DND-41 (cell line): ENCODE measurements at regions not wholly inside any gene's neighbourhood (a gene's known extent, or its start where the extent isn't known, plus 50 kb on each side); places are given as distances from the start of the nearest gene placed in this dataset.

Source experiments
- ATAC-seq: fragments of 200-7000 bp; cut with Tn5 transposase; 3 replicates; pipeline ENCODE4 v1.9.1; 2021; ENCODE audit warnings: low read depth; ENCODE audit not compliant: insufficient read depth
- DNase-seq: peaks from one replicate; pipeline ENCODE4 v3.0.0-alpha.2; 2020
- H2AFZ ChIP-seq: 2 replicates; pipeline ENCODE4 v1.6.0; 2012; ENCODE audit warnings: low read depth, low read length
- H3K27ac ChIP-seq: 2 replicates; pipeline ENCODE4 v1.5.1; 2012; ENCODE audit warnings: low read length, inconsistent platforms
- H3K27me3 ChIP-seq: fragments of 200-600 bp; sonication (generic); 2 replicates; pipeline ENCODE4 v1.6.0; 2012; ENCODE audit warnings: low read length, mild to moderate bottlenecking, inconsistent platforms; ENCODE audit not compliant: insufficient read depth, poor library complexity
- H3K36me3 ChIP-seq: 2 replicates; pipeline ENCODE4 v1.5.1; 2012; ENCODE audit warnings: low read length, inconsistent platforms; ENCODE audit not compliant: insufficient read depth
- H3K4me1 ChIP-seq: 2 replicates; pipeline ENCODE4 v1.5.1; 2012; ENCODE audit warnings: mild to moderate bottlenecking, low read length; ENCODE audit not compliant: insufficient read depth
- H3K4me2 ChIP-seq: 2 replicates; pipeline ENCODE4 v1.6.0; 2012; ENCODE audit warnings: mild to moderate bottlenecking, moderate library complexity, low read length, inconsistent platforms; ENCODE audit not compliant: insufficient read depth
- H3K4me3 ChIP-seq, 2 experiments: fragments of 200-600 bp in 1 of 2; shearing (Covaris generic) in 1 of 2; 2 replicates each; pipeline ENCODE4 v1.5.1; 2012 to 2016; ENCODE audit warnings: inconsistent platforms in 2 of 2, low read length in 2 of 2, mild to moderate bottlenecking in 2 of 2, low read depth in 1 of 2, moderate library complexity in 1 of 2
- H3K79me2 ChIP-seq: 2 replicates; pipeline ENCODE4 v1.6.0; 2012; ENCODE audit warnings: low read length, inconsistent platforms; ENCODE audit not compliant: insufficient read depth
- H3K9ac ChIP-seq: 2 replicates; pipeline ENCODE4 v1.6.0; 2012; ENCODE audit warnings: low read depth, mild to moderate bottlenecking, inconsistent platforms, low read length, moderate library complexity
- H3K9me3 ChIP-seq: 2 replicates; pipeline ENCODE4 v1.5.1; 2012; ENCODE audit warnings: low read length, moderate library complexity, mild to moderate bottlenecking, inconsistent platforms; ENCODE audit not compliant: insufficient read depth, severe bottlenecking
- H4K20me1 ChIP-seq: 2 replicates; pipeline ENCODE4 v1.6.0; 2012; ENCODE audit warnings: low read length; ENCODE audit not compliant: insufficient read depth
- EZH2 ChIP-seq: IDR thresholded peaks from 3 replicates; pipeline ENCODE4 v1.6.1; 2012; ENCODE audit warnings: borderline replicate concordance, low read depth, mild to moderate bottlenecking, moderate library complexity, low read length, inconsistent platforms; ENCODE audit not compliant: severe bottlenecking
- TF ChIP-seq, protein P1 (sequence below): IDR thresholded peaks from 2 replicates; pipeline ENCODE4 v1.5.1; 2012; ENCODE audit warnings: borderline replicate concordance, low read length, moderate library complexity, mild to moderate bottlenecking; ENCODE audit not compliant: poor library complexity, severe bottlenecking; ENCODE audit errors: extremely low read depth

GRCh38 chr14:76584271-76584702, 177.0 kb upstream of the VASH1 start:
- TF ChIP-seq, protein P1, sequence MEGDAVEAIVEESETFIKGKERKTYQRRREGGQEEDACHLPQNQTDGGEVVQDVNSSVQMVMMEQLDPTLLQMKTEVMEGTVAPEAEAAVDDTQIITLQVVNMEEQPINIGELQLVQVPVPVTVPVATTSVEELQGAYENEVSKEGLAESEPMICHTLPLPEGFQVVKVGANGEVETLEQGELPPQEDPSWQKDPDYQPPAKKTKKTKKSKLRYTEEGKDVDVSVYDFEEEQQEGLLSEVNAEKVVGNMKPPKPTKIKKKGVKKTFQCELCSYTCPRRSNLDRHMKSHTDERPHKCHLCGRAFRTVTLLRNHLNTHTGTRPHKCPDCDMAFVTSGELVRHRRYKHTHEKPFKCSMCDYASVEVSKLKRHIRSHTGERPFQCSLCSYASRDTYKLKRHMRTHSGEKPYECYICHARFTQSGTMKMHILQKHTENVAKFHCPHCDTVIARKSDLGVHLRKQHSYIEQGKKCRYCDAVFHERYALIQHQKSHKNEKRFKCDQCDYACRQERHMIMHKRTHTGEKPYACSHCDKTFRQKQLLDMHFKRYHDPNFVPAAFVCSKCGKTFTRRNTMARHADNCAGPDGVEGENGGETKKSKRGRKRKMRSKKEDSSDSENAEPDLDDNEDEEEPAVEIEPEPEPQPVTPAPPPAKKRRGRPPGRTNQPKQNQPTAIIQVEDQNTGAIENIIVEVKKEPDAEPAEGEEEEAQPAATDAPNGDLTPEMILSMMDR, result no peak
- no peak for TF ChIP-seq EZH2
- DNase-seq (no peak), ATAC-seq (no peak)
- Histone ChIP-seq H3K9ac (no peak overlapping the region), H3K4me2 (no peak overlapping the region), H3K4me1 (no peaks in the 10 kb centered on the region), H3K27ac (no peak overlapping the region), H3K79me2 (no peaks in the 10 kb centered on the region), H3K9me3 (no peaks in the 10 kb centered on the region), H3K4me3 (no peak overlapping the region), H4K20me1 (no peaks in the 10 kb centered on the region), H3K27me3 (peaks cover 3% of the 10 kb centered on the region), H3K36me3 (no peaks in the 10 kb centered on the region), H2AFZ (no peak overlapping the region)

DNA sequence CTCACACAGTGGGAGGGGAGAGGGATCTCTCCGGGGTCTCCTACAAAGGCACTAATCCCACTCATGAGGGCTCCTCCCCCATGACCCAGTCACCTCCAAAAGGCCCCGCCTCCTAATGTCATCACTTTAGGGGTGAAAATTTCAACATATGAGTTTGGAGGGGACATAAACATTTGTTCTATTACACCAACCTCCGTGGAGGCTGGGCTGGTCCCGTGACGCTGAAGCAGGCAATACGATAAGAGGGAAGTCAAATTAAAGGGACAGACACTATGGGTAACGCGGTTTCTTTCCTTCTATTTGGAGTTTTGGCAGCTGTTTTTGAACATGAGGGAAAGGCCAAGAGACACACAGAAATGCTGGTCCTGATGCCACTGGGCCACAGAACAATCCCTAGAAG, 175.7 kb upstream of the VASH1 start:
- no peak for ATAC-seq

GRCh38 chr14:76589246-76589645, 172.0 kb upstream of the VASH1 start:
- no peak overlapping the region for H3K4me2 ChIP-seq
- H4K20me1 ChIP-seq, result no peaks in the 10 kb centered on the region
- H3K4me1 ChIP-seq, result no peaks in the 10 kb centered on the region
- H3K79me2 ChIP-seq, result no peaks in the 10 kb centered on the region
- H3K9ac ChIP-seq, result no peak overlapping the region
- ATAC-seq, result no peak
- H3K36me3 ChIP-seq, result no peaks in the 10 kb centered on the region
- H3K9me3 ChIP-seq, result no peaks in the 10 kb centered on the region
- no peak overlapping the region for H3K4me3 ChIP-seq
- no peak overlapping the region for H3K27ac ChIP-seq
- no peak for DNase-seq
- no peak overlapping the region for H2AFZ ChIP-seq
- TF ChIP-seq, protein P1, result no peak
- no peak for TF ChIP-seq EZH2
- no peaks in the 10 kb centered on the region for H3K27me3 ChIP-seq

More for the DNA sequence above, 175.7 kb upstream of the VASH1 start:
- no peaks in the 10 kb centered on the region for H4K20me1 ChIP-seq
- peaks cover under 1% of the 10 kb centered on the region for H3K27me3 ChIP-seq
- no peak overlapping the region for H3K9ac ChIP-seq
- H3K4me3 ChIP-seq, result no peak overlapping the region
- H3K36me3 ChIP-seq, result no peaks in the 10 kb centered on the region
- DNase-seq, result no peak
- H3K27ac ChIP-seq, result no peak overlapping the region
- no peaks in the 10 kb centered on the region for H3K79me2 ChIP-seq
- TF ChIP-seq, protein P1, result no peak
- no peak for TF ChIP-seq EZH2
- no peak overlapping the region for H3K4me2 ChIP-seq
- H3K4me1 ChIP-seq, result no peaks in the 10 kb centered on the region
- H3K9me3 ChIP-seq, result no peaks in the 10 kb centered on the region
- no peak overlapping the region for H2AFZ ChIP-seq

- Histone ChIP-seq H4K20me1 (no peaks in the 10 kb centered on the region), H3K4me2 (no peak overlapping the region), H2AFZ (no peak overlapping the region), H3K27ac (no peak overlapping the region), H3K36me3 (no peaks in the 10 kb centered on the region), H3K27me3 (peaks cover 5% of the 10 kb centered on the region), H3K4me1 (no peaks in the 10 kb centered on the region), H3K9ac (no peak overlapping the region), H3K9me3 (no peaks in the 10 kb centered on the region), H3K4me3 (no peak overlapping the region), H3K79me2 (no peaks in the 10 kb centered on the region)
- no peak for ATAC-seq
- no peak for TF ChIP-seq EZH2
- TF ChIP-seq, protein P1, result no peak
- no peak for DNase-seq
Observed at GRCh38 chr14:76591266-76591665, 170.0 kb upstream of the VASH1 start.
